Natural killer cell (primary cell): ENCODE measurements at regions not wholly inside any gene's neighbourhood (a gene's known extent, or its start where the extent isn't known, plus 50 kb on each side); places are given as distances from the start of the nearest gene placed in this dataset.

Experiments used
- ATAC-seq, 3 donors: fragments of 150-1000 bp in 2 of 3; fragments of 200-7000 bp in 1 of 3; cut with Tn5 transposase; 1 replicate in 1 of 3; 2 replicates in 2 of 3; pipeline ENCODE4 v1.10.0; 2021; ENCODE audit warnings: mild to moderate bottlenecking in 2 of 3, moderate library complexity in 2 of 3
- DNase-seq, 2 donors: peaks; one replicate each; pipeline versions ENCODE4 v3.0.0 to v3.0.0-alpha.2; 2013 to 2021; ENCODE audit warnings: mixed read lengths in 1 of 2
- H3K27ac ChIP-seq: one replicate; pipeline ENCODE4 v1.5.1; 2013; ENCODE audit warnings: mild to moderate bottlenecking, low read length
- H3K27me3 ChIP-seq: one replicate; pipeline ENCODE4 v1.6.1; 2013; ENCODE audit warnings: low read length; ENCODE audit not compliant: control insufficient read depth, insufficient read depth
- H3K36me3 ChIP-seq: one replicate; pipeline ENCODE4 v1.6.1; 2013; ENCODE audit warnings: low read length; ENCODE audit not compliant: control insufficient read depth, insufficient read depth
- H3K4me1 ChIP-seq: one replicate; pipeline ENCODE4 v1.6.1; 2013; ENCODE audit warnings: low read length; ENCODE audit not compliant: control insufficient read depth, insufficient read depth
- H3K4me3 ChIP-seq: one replicate; pipeline ENCODE4 v1.5.1; 2013; ENCODE audit warnings: low read length
- H3K9me3 ChIP-seq: one replicate; pipeline ENCODE4 v1.6.1; 2013; ENCODE audit warnings: low read length; ENCODE audit not compliant: control insufficient read depth, insufficient read depth
- H3K27ac Mint-ChIP-seq, 2 donors: one replicate each; pipeline ENCODE4 v1.8.0; 2022; ENCODE audit warnings: mild to moderate bottlenecking in 2 of 2, mixed read lengths in 2 of 2, moderate library complexity in 1 of 2
- H3K27me3 Mint-ChIP-seq, 2 donors: one replicate each; pipeline ENCODE4 v1.8.0; 2022; ENCODE audit warnings: low read depth in 2 of 2, mixed read lengths in 2 of 2
- H3K36me3 Mint-ChIP-seq: one replicate; pipeline ENCODE4 v1.8.0; 2022; ENCODE audit warnings: mixed read lengths
- H3K4me1 Mint-ChIP-seq, 2 donors: one replicate each; pipeline ENCODE4 v1.8.0; 2022; ENCODE audit warnings: mixed read lengths in 2 of 2
- H3K4me3 Mint-ChIP-seq: one replicate; pipeline ENCODE4 v1.8.0; 2022; ENCODE audit warnings: mild to moderate bottlenecking, moderate library complexity, mixed read lengths
- H3K9me3 Mint-ChIP-seq, 2 donors: one replicate each; pipeline ENCODE4 v1.8.0; 2022; ENCODE audit warnings: mixed read lengths in 2 of 2
- CTCF ChIP-seq: fragments of 200-600 bp; IDR thresholded peaks from one replicate; pipeline ENCODE4 v1.8.0; 2022; ENCODE audit warnings: antibody characterized with exemption
- WGBS: methylation state at CpG from one replicate; pipeline ENCODE4 v1.1.7; 2013; ENCODE audit warnings: missing lambda C conversion rate; ENCODE audit not compliant: insufficient coverage; 5-methylcytosine and 5-hydroxymethylcytosine counted together
- intact Hi-C: fragments of 100-400 bp; cut with micrococcal nuclease; formaldehyde crosslinking; loops from one replicate; pipeline ENCODE4 v1.14.2; 2022

GRCh38 chr4:180827232-180828009, 1415.8 kb upstream of the TENM3 start:
- Histone ChIP-seq H3K27me3 (no peaks in the 10 kb centered on the region), H3K9me3 (no peaks in the 10 kb centered on the region), H3K4me3 (no peak overlapping the region), H3K4me1 (no peaks in the 10 kb centered on the region), H3K27ac (no peak overlapping the region), H3K36me3 (no peaks in the 10 kb centered on the region)
- H3K9me3 Mint-ChIP-seq, result peaks cover 5 to 8% of the 10 kb centered on the region in 2 donors
- H3K4me3 Mint-ChIP-seq, result no peak overlapping the region
- peaks cover 0 to 4% of the 10 kb centered on the region in 2 donors for H3K4me1 Mint-ChIP-seq
- no peak for DNase-seq
- intact Hi-C loops, result no loop called here
- H3K27ac Mint-ChIP-seq, result no peak overlapping the region
- 75% methylated on average over 7 of the region's 7 CpGs for WGBS
- no peak for ATAC-seq
- no peak for TF ChIP-seq CTCF
- no peaks in the 10 kb centered on the region for H3K27me3 Mint-ChIP-seq
- no peaks in the 10 kb centered on the region for H3K36me3 Mint-ChIP-seq

DNA sequence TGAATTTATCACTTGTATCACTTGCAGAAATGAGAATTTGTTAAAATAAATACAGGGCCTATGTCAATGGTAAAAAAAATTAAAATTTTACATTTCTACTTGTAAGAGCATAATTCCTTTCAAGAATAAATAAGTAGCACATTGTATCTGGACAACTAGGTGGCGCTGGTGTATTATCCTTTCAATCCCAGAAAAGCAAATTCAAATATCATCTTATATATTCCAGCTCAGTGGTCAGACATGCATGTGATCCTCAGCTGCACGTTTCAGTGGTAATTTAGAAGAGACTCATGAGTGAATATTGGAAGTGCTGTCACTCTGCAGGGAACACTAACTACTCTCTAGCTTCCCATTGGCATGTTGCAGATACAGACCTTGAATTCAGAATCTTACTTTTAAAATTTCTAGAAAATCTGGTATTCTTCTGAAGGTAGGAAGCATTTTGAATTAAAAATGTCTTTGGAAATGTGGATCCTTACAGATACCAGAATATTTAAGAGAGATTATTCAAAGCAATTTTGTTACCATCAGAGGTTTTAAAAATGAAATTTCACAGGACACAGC, 1414.7 kb upstream of the TENM3 start:
- Histone ChIP-seq H3K4me1 (no peaks in the 10 kb centered on the region), H3K27me3 (no peaks in the 10 kb centered on the region), H3K36me3 (no peaks in the 10 kb centered on the region), H3K27ac (no peak overlapping the region), H3K9me3 (no peaks in the 10 kb centered on the region), H3K4me3 (no peak overlapping the region)
- H3K36me3 Mint-ChIP-seq, result no peaks in the 10 kb centered on the region
- H3K27ac Mint-ChIP-seq, result no peak overlapping the region
- no peak for TF ChIP-seq CTCF
- intact Hi-C loops, result no loop called here
- 20% methylated on average over 1 of the region's 2 CpGs for WGBS
- H3K9me3 Mint-ChIP-seq, result peaks cover 3 to 8% of the 10 kb centered on the region in 2 donors
- peaks cover 0 to 4% of the 10 kb centered on the region in 2 donors for H3K4me1 Mint-ChIP-seq
- DNase-seq, result no peak
- H3K27me3 Mint-ChIP-seq, result no peaks in the 10 kb centered on the region
- no peak for ATAC-seq
- H3K4me3 Mint-ChIP-seq, result no peak overlapping the region

DNA sequence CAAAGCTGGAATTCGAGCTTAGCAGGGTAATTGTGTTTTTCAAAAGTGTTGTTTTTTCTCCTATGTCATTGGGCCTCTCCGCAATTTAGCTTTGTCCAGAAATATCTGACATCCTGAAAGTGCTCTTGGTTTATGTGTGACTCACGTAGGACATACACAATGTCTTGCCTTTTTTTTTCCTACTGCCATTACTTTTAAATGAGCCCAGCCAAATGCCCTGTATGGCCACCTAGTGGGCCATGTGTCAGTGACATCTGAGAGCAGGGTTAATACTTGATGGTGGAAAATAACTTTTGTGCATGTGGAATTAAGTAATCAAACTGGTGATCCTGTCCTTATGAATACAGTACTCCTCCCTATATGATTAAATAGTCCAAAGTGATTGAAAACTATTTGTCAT, 1411.1 kb upstream of the TENM3 start:
- peaks cover 0 to 6% of the 10 kb centered on the region in 2 donors for H3K9me3 Mint-ChIP-seq
- no peaks in the 10 kb centered on the region for H3K9me3 ChIP-seq
- ATAC-seq (no peak), DNase-seq (no peak)
- no peaks in the 10 kb centered on the region for H3K27me3 Mint-ChIP-seq
- no peak overlapping the region for H3K27ac ChIP-seq
- H3K27me3 ChIP-seq, result no peaks in the 10 kb centered on the region
- no peak for TF ChIP-seq CTCF
- H3K36me3 ChIP-seq, result no peaks in the 10 kb centered on the region
- peaks cover 0 to 3% of the 10 kb centered on the region in 2 donors for H3K4me1 Mint-ChIP-seq
- H3K4me3 Mint-ChIP-seq, result no peak overlapping the region
- H3K4me3 ChIP-seq, result no peak overlapping the region
- WGBS, result 57% methylated on average over 3 of the region's 3 CpGs
- no peaks in the 10 kb centered on the region for H3K4me1 ChIP-seq
- H3K36me3 Mint-ChIP-seq, result no peaks in the 10 kb centered on the region
- H3K27ac Mint-ChIP-seq, result no peak overlapping the region
- intact Hi-C loops, result no loop called here
